Stimulated activated effector memory CD8-positive, alpha-beta T cell treated with anti-CD3 and anti-CD28 coated beads, Interleukin-12 subunit alpha, Interleukin-12 subunit beta, amount 100 ng/mL, for 72 hours (primary cell): ENCODE measurements at regions not wholly inside any gene's neighbourhood (a gene's known extent, or its start where the extent isn't known, plus 50 kb on each side); places are given as distances from the start of the nearest gene placed in this dataset.

Source experiments
- ATAC-seq: fragments of 150-1000 bp; cut with Tn5 transposase; 2 replicates; pipeline ENCODE4 v1.10.0; 2021
- DNase-seq, 2 donors: peaks; one replicate each; pipeline ENCODE4 v3.0.0; 2021 to 2022; ENCODE audit warnings: low spot score in 2 of 2
- H3K27ac Mint-ChIP-seq: one replicate; pipeline ENCODE4 v1.8.0; 2022; ENCODE audit warnings: mild to moderate bottlenecking, mixed read lengths
- H3K36me3 Mint-ChIP-seq: one replicate; pipeline ENCODE4 v1.8.0; 2022; ENCODE audit warnings: mild to moderate bottlenecking, mixed read lengths
- H3K4me1 Mint-ChIP-seq: one replicate; pipeline ENCODE4 v1.8.0; 2022; ENCODE audit warnings: mixed read lengths
- H3K4me3 Mint-ChIP-seq: one replicate; pipeline ENCODE4 v1.8.0; 2022; ENCODE audit warnings: mild to moderate bottlenecking, mixed read lengths
- H3K9me3 Mint-ChIP-seq: one replicate; pipeline ENCODE4 v1.8.0; 2022; ENCODE audit warnings: mixed read lengths

GRCh38 chr14:54300881-54301280 is 95.9 kb upstream of the CDKN3 start:
- Mint-ChIP-seq H3K36me3 (no peaks in the 10 kb centered on the region), H3K4me3 (no peak overlapping the region)

GRCh38 chr14:54301359-54301758 is 95.4 kb upstream of the CDKN3 start:
- Mint-ChIP-seq H3K27ac (no peak overlapping the region), H3K36me3 (no peaks in the 10 kb centered on the region), H3K4me1 (no peaks in the 10 kb centered on the region), H3K9me3 (no peaks in the 10 kb centered on the region), H3K4me3 (no peak overlapping the region)
- ATAC-seq, result no peak
- no peak for DNase-seq

More at GRCh38 chr14:54300881-54301280, 95.9 kb upstream of the CDKN3 start:
- Mint-ChIP-seq H3K4me1 (no peaks in the 10 kb centered on the region), H3K27ac (no peak overlapping the region), H3K9me3 (peaks cover 1% of the 10 kb centered on the region)
- DNase-seq (no peak), ATAC-seq (no peak)

GRCh38 chr14:54306806-54307205 is 90.0 kb upstream of the CDKN3 start:
- DNase-seq (no peak), ATAC-seq (no peak)
- Mint-ChIP-seq H3K9me3 (no peaks in the 10 kb centered on the region), H3K27ac (no peak overlapping the region), H3K4me3 (no peak overlapping the region), H3K4me1 (no peaks in the 10 kb centered on the region), H3K36me3 (no peaks in the 10 kb centered on the region)

GRCh38 chr14:54309615-54310014 is 87.2 kb upstream of the CDKN3 start:
- H3K9me3 Mint-ChIP-seq, result no peaks in the 10 kb centered on the region
- H3K36me3 Mint-ChIP-seq, result no peaks in the 10 kb centered on the region
- H3K4me3 Mint-ChIP-seq, result no peak overlapping the region
- no peaks in the 10 kb centered on the region for H3K4me1 Mint-ChIP-seq
- DNase-seq, result no peak
- ATAC-seq, result no peak
- no peak overlapping the region for H3K27ac Mint-ChIP-seq

- Mint-ChIP-seq H3K27ac (no peak overlapping the region), H3K4me1 (no peaks in the 10 kb centered on the region), H3K36me3 (no peaks in the 10 kb centered on the region), H3K9me3 (no peaks in the 10 kb centered on the region), H3K4me3 (no peak overlapping the region)
- DNase-seq (no peak), ATAC-seq (no peak)
These were observed 86.5 kb upstream of the CDKN3 start for GRCh38 chr14:54310151-54310850.

- no peaks in the 10 kb centered on the region for H3K9me3 Mint-ChIP-seq
- H3K4me3 Mint-ChIP-seq, result no peak overlapping the region
- no peak for ATAC-seq
- no peaks in the 10 kb centered on the region for H3K4me1 Mint-ChIP-seq
- H3K27ac Mint-ChIP-seq, result no peak overlapping the region
- no peaks in the 10 kb centered on the region for H3K36me3 Mint-ChIP-seq
- DNase-seq, result no peak
These were observed 86.0 kb upstream of the CDKN3 start for GRCh38 chr14:54310851-54311228.

GRCh38 chr14:54312166-54312801 is 84.5 kb upstream of the CDKN3 start:
- Mint-ChIP-seq H3K27ac (no peak overlapping the region), H3K9me3 (no peaks in the 10 kb centered on the region), H3K4me3 (no peak overlapping the region), H3K36me3 (no peaks in the 10 kb centered on the region), H3K4me1 (no peaks in the 10 kb centered on the region)
- DNase-seq (no peak), ATAC-seq (no peak)

- no peaks in the 10 kb centered on the region for H3K4me1 Mint-ChIP-seq
- no peak overlapping the region for H3K4me3 Mint-ChIP-seq
- no peak overlapping the region for H3K27ac Mint-ChIP-seq
- H3K36me3 Mint-ChIP-seq, result no peaks in the 10 kb centered on the region
- H3K9me3 Mint-ChIP-seq, result no peaks in the 10 kb centered on the region
- ATAC-seq, result no peak
- no peak for DNase-seq
These were observed 82.3 kb upstream of the CDKN3 start for GRCh38 chr14:54314365-54315104.

- no peak overlapping the region for H3K4me3 Mint-ChIP-seq
- no peak for DNase-seq
- H3K4me1 Mint-ChIP-seq, result no peaks in the 10 kb centered on the region
- no peak overlapping the region for H3K27ac Mint-ChIP-seq
- no peaks in the 10 kb centered on the region for H3K36me3 Mint-ChIP-seq
- H3K9me3 Mint-ChIP-seq, result no peaks in the 10 kb centered on the region
- no peak for ATAC-seq
These were observed 80.2 kb upstream of the CDKN3 start for GRCh38 chr14:54316652-54317051.

GRCh38 chr14:54317391-54317790 is 79.4 kb upstream of the CDKN3 start:
- Mint-ChIP-seq H3K9me3 (no peaks in the 10 kb centered on the region), H3K36me3 (no peaks in the 10 kb centered on the region), H3K4me1 (no peaks in the 10 kb centered on the region), H3K4me3 (no peak overlapping the region), H3K27ac (no peak overlapping the region)
- DNase-seq (no peak), ATAC-seq (no peak)

GRCh38 chr14:54322246-54322645 is 74.6 kb upstream of the CDKN3 start:
- Mint-ChIP-seq H3K9me3 (no peaks in the 10 kb centered on the region), H3K4me1 (no peaks in the 10 kb centered on the region), H3K27ac (no peak overlapping the region), H3K36me3 (no peaks in the 10 kb centered on the region), H3K4me3 (no peak overlapping the region)
- DNase-seq (no peak), ATAC-seq (no peak)

- H3K36me3 Mint-ChIP-seq, result no peaks in the 10 kb centered on the region
- ATAC-seq, result no peak
- no peak overlapping the region for H3K4me3 Mint-ChIP-seq
- H3K4me1 Mint-ChIP-seq, result no peaks in the 10 kb centered on the region
- H3K9me3 Mint-ChIP-seq, result no peaks in the 10 kb centered on the region
- no peak overlapping the region for H3K27ac Mint-ChIP-seq
- no peak for DNase-seq
These were observed 74.0 kb upstream of the CDKN3 start for GRCh38 chr14:54322701-54323337.

- Mint-ChIP-seq H3K4me3 (no peak overlapping the region), H3K36me3 (no peaks in the 10 kb centered on the region), H3K27ac (no peak overlapping the region), H3K4me1 (no peaks in the 10 kb centered on the region), H3K9me3 (no peaks in the 10 kb centered on the region)
- ATAC-seq, result no peak
- no peak for DNase-seq
These were observed 71.0 kb upstream of the CDKN3 start for GRCh38 chr14:54325766-54326165.

- no peak for ATAC-seq
- H3K9me3 Mint-ChIP-seq, result no peaks in the 10 kb centered on the region
- DNase-seq, result no peak
- H3K4me3 Mint-ChIP-seq, result no peak overlapping the region
- no peaks in the 10 kb centered on the region for H3K36me3 Mint-ChIP-seq
- H3K27ac Mint-ChIP-seq, result no peak overlapping the region
- no peaks in the 10 kb centered on the region for H3K4me1 Mint-ChIP-seq
These were observed 67.6 kb upstream of the CDKN3 start for GRCh38 chr14:54329082-54329695.

GRCh38 chr14:54330876-54331275 is 65.9 kb upstream of the CDKN3 start:
- Mint-ChIP-seq H3K36me3 (no peaks in the 10 kb centered on the region), H3K4me1 (no peaks in the 10 kb centered on the region), H3K9me3 (no peaks in the 10 kb centered on the region), H3K27ac (no peak overlapping the region), H3K4me3 (no peak overlapping the region)
- no peak for ATAC-seq
- no peak for DNase-seq
